Ovary (tissue), 7 donors: ENCODE measurements at regions not wholly inside any gene's neighbourhood (a gene's known extent, or its start where the extent isn't known, plus 50 kb on each side); places are given as distances from the start of the nearest gene placed in this dataset.

Source experiments
- DNase-seq, 5 donors: peaks; one replicate each; pipeline ENCODE4 v3.0.0-alpha.2; 2019 to 2020
- H3K27ac ChIP-seq, 2 donors: fragments of 200-600 bp; one replicate each; pipeline versions ENCODE4 v1.5.1 to v1.8.0; 2019 to 2022
- H3K27me3 ChIP-seq: fragments of 200-600 bp; one replicate; pipeline ENCODE4 v1.8.0; 2022
- H3K36me3 ChIP-seq: fragments of 200-600 bp; sonication (generic); one replicate; pipeline ENCODE4 v1.5.1; 2019
- H3K4me1 ChIP-seq: one replicate; pipeline ENCODE4 v1.8.1; 2013; ENCODE audit warnings: mild to moderate bottlenecking, moderate library complexity; ENCODE audit not compliant: insufficient read depth
- H3K4me3 ChIP-seq: fragments of 200-600 bp; sonication (generic); one replicate; pipeline ENCODE4 v1.5.1; 2017
- H3K9me3 ChIP-seq, 2 donors: fragments of 200-600 bp in 1 of 2; sonication (generic) in 1 of 2; one replicate each; pipeline versions ENCODE4 v1.5.1 to v1.8.1; 2013 to 2019; ENCODE audit warnings: mild to moderate bottlenecking in 1 of 2, moderate library complexity in 1 of 2
- CTCF ChIP-seq, 3 donors: fragments of 450-650 bp in 2 of 3; fragments of 200-600 bp in 1 of 3; IDR thresholded peaks; one replicate each; pipeline versions ENCODE4 v1.5.1 to v1.8.0; 2016 to 2022; ENCODE audit warnings: antibody characterized with exemption in 3 of 3, mild to moderate bottlenecking in 1 of 3
- EP300 ChIP-seq: sonication (generic); formaldehyde crosslinking; IDR thresholded peaks from one replicate; pipeline ENCODE4 v1.6.1; 2017; ENCODE audit warnings: antibody characterized with exemption
- POLR2A ChIP-seq: fragments of 450-650 bp; IDR thresholded peaks from one replicate; pipeline ENCODE4 v1.6.1; 2017; ENCODE audit warnings: antibody characterized with exemption, mild to moderate bottlenecking, moderate library complexity
- WGBS, 3 donors: extraction: QIAGEN DNeasy Blood & Tissue Kit in 1 of 3; methylation state at CpG; one replicate each; pipeline versions ENCODE4 v1.1.5 to v1.1.7; 2013 to 2017; 5-methylcytosine and 5-hydroxymethylcytosine counted together
- intact Hi-C, 4 donors: fragments of 100-400 bp; cut with DNase I; formaldehyde crosslinking; loops; one replicate each; pipeline versions ENCODE4 v1.11.0 to v1.15.1; 2022 to 2023
- donor health status: DM: no; HTN: no; CAD: no; lungs with moderate emphysema.
- donor health status: DM: no; HTN: no; CAD: no.
- donor health status: Bipolar disorder and iron deficiency.
- donor health status: DM: no; HTN: no; CAD: no.
- donor health status: DM: yes; HTN: yes; CAD: no.

- Histone ChIP-seq H3K27me3 (no peaks in the 10 kb centered on the region), H3K27ac (no peak overlapping the region), H3K36me3 (no peaks in the 10 kb centered on the region), H3K9me3 (no peaks in the 10 kb centered on the region), H3K4me1 (no peaks in the 10 kb centered on the region), H3K4me3 (no peak overlapping the region)
- 64 to 74% (median 73%) methylated on average over 8 of the region's 8 CpGs for WGBS, 3 donors
- DNase-seq, result no peak
- intact Hi-C loops, result no loop called here
- TF ChIP-seq CTCF (IDR thresholded peaks at IDR 0.05) (no peak), EP300 (no peak), POLR2A (no peak)
Measured at GRCh38 chr2:16296331-16297250, 356.2 kb downstream of the MYCN start.

GRCh38 chr2:16296038-16296290, 355.6 kb downstream of the MYCN start:
- H3K27ac ChIP-seq, result no peak overlapping the region
- 69 to 72% (median 72%) methylated on average over 6 of the region's 6 CpGs for WGBS, 3 donors
- no peak for DNase-seq
- H3K4me1 ChIP-seq, result no peaks in the 10 kb centered on the region
- intact Hi-C loops, result no loop called here
- no peaks in the 10 kb centered on the region for H3K9me3 ChIP-seq
- TF ChIP-seq CTCF (IDR thresholded peaks at IDR 0.05) (no peak), POLR2A (no peak), EP300 (no peak)
- H3K27me3 ChIP-seq, result no peaks in the 10 kb centered on the region
- no peak overlapping the region for H3K4me3 ChIP-seq
- H3K36me3 ChIP-seq, result no peaks in the 10 kb centered on the region

GRCh38 chr2:16294791-16295190, 354.4 kb downstream of the MYCN start:
- no peak overlapping the region for H3K4me3 ChIP-seq
- intact Hi-C loops, result no loop called here
- no peak for DNase-seq
- no peaks in the 10 kb centered on the region for H3K9me3 ChIP-seq
- H3K36me3 ChIP-seq, result no peaks in the 10 kb centered on the region
- no peak for TF ChIP-seq CTCF (IDR thresholded peaks at IDR 0.05)
- TF ChIP-seq EP300, result no peak
- TF ChIP-seq POLR2A, result no peak
- no peak overlapping the region for H3K27ac ChIP-seq
- no peaks in the 10 kb centered on the region for H3K4me1 ChIP-seq
- no peaks in the 10 kb centered on the region for H3K27me3 ChIP-seq
- WGBS, 3 donors, result 82 to 96% (median 92%) methylated on average over 7 of the region's 7 CpGs

- Histone ChIP-seq H3K27ac (no peak overlapping the region), H3K36me3 (no peaks in the 10 kb centered on the region), H3K4me3 (no peak overlapping the region), H3K4me1 (no peaks in the 10 kb centered on the region), H3K9me3 (no peaks in the 10 kb centered on the region), H3K27me3 (no peaks in the 10 kb centered on the region)
- intact Hi-C loops, result no loop called here
- WGBS, 3 donors, result 94 to 98% (median 96%) methylated on average over 1 of the region's 1 CpG
- DNase-seq, result no peak
- TF ChIP-seq EP300, result no peak
- TF ChIP-seq POLR2A, result no peak
- no peak for TF ChIP-seq CTCF (IDR thresholded peaks at IDR 0.05)
Measured at GRCh38 chr2:16293871-16294270, 353.5 kb downstream of the MYCN start.
